HepG2 (cell line): ENCODE measurements at regions not wholly inside any gene's neighbourhood (a gene's known extent, or its start where the extent isn't known, plus 50 kb on each side); places are given as distances from the start of the nearest gene placed in this dataset.

ENCODE experiments used
- ATAC-seq: fragments of 200-7000 bp; cut with Tn5 transposase; 3 replicates; pipeline ENCODE4 v1.9.1; 2020; ENCODE audit warnings: mild to moderate bottlenecking, moderate library complexity
- BruUV-seq: library from RNA; stranded (reverse); fragments of 400-500 nt; replicated peaks from 2 replicates; lab custom pipeline; 2021; lab: Mats Ljungman, UMichigan
- CTCF ChIA-PET: fragments of 300-600 bp; formaldehyde crosslinking; extraction: SDS; loops from one replicate; lab custom pipeline; 2021; ENCODE audit warnings: low total read pairs, inconsistent platforms, low intra/inter-chr PET ratio; lab: Yijun Ruan, JAX
- POLR2A ChIA-PET: fragments of 350-600 bp; sonication (Branson Sonifier 250); formaldehyde crosslinking; loops from one replicate; lab custom pipeline; 2020; ENCODE audit warnings: antibody characterized with exemption, inconsistent platforms; lab: Yijun Ruan, JAX
- DNase-seq: peaks from one replicate; pipeline ENCODE4 v3.0.0-alpha.2; 2015; ENCODE audit warnings: low spot score
- FAIRE-seq: peaks from 3 replicates; lab custom pipeline; 2011; peaks lifted over from hg19 to GRCh38; lab: Jason Lieb, UNC
- H2AFZ ChIP-seq: one replicate; pipeline ENCODE4 v1.6.1; 2011; ENCODE audit warnings: low read length, inconsistent platforms
- H3K27ac ChIP-seq: fragments of 300-600 bp; 3 replicates; pipeline ENCODE4 v1.8.0; 2011; ENCODE audit warnings: mixed run types, mild to moderate bottlenecking, mixed read lengths, low read length, inconsistent platforms; ENCODE audit not compliant: insufficient read depth; ENCODE audit errors: extremely low read length
- H3K27me3 ChIP-seq, 2 experiments: fragments of 200-600 bp in 1 of 2; 2 replicates in 1 of 2; 3 replicates in 1 of 2; pipeline versions ENCODE4 v1.6.0 to v1.8.0; 2011; ENCODE audit warnings: low read length in 2 of 2, mild to moderate bottlenecking in 2 of 2, moderate library complexity in 2 of 2, inconsistent platforms in 1 of 2; ENCODE audit not compliant: insufficient read depth in 2 of 2, control insufficient read depth in 1 of 2
- H3K36me3 ChIP-seq, 2 experiments: fragments of 200-600 bp in 1 of 2; replicated peaks in 1 of 2; 2 replicates in 1 of 2; 3 replicates in 1 of 2; pipeline versions ENCODE4 v1.5.1 to v1.8.0; 2011; ENCODE audit warnings: low read length in 2 of 2, inconsistent platforms in 1 of 2; ENCODE audit not compliant: insufficient read depth in 2 of 2, control insufficient read depth in 1 of 2
- H3K4me1 ChIP-seq: 2 replicates; pipeline ENCODE4 v1.5.1; 2012; ENCODE audit warnings: low read length, inconsistent platforms; ENCODE audit not compliant: insufficient read depth
- H3K4me2 ChIP-seq: 2 replicates; pipeline ENCODE4 v1.6.0; 2011; ENCODE audit warnings: low read depth, low read length, inconsistent platforms
- H3K4me3 ChIP-seq, 3 experiments: fragments of 200-600 bp in 1 of 3; sonication (generic), shearing (Covaris generic) in 1 of 3; replicated peaks in 1 of 3; 2 replicates each; pipeline ENCODE4 v1.5.1; 2011 to 2016; ENCODE audit warnings: low read length in 3 of 3, inconsistent platforms in 2 of 3, low read depth in 2 of 3, mild to moderate bottlenecking in 2 of 3, control low read depth in 1 of 3, mixed read lengths in 1 of 3; ENCODE audit not compliant: insufficient read depth in 1 of 3
- H3K79me2 ChIP-seq: one replicate; pipeline ENCODE4 v1.6.1; 2011; ENCODE audit warnings: low read length, inconsistent platforms; ENCODE audit not compliant: insufficient read depth
- H3K9ac ChIP-seq: 2 replicates; pipeline ENCODE4 v1.6.0; 2011; ENCODE audit warnings: mild to moderate bottlenecking, low read depth, low read length, inconsistent platforms; ENCODE audit not compliant: insufficient read depth
- H3K9me3 ChIP-seq: 2 replicates; pipeline ENCODE4 v1.5.1; 2012; ENCODE audit warnings: mild to moderate bottlenecking, low read length
- H4K20me1 ChIP-seq: 2 replicates; pipeline ENCODE4 v1.6.0; 2011; ENCODE audit warnings: inconsistent platforms, mild to moderate bottlenecking, low read length, moderate library complexity; ENCODE audit not compliant: insufficient read depth
- AFF4 ChIP-seq: sonication (generic); formaldehyde crosslinking; IDR thresholded peaks from 2 replicates; pipeline ENCODE4 v1.4.0; 2020; ENCODE audit warnings: missing genetic modification reagents
- CAMTA2 ChIP-seq: sonication (generic); formaldehyde crosslinking; IDR thresholded peaks from 2 replicates; pipeline ENCODE4 v1.4.0; 2020; ENCODE audit warnings: mild to moderate bottlenecking, missing genetic modification reagents, borderline replicate concordance
- DMTF1 ChIP-seq: sonication (generic); formaldehyde crosslinking; IDR thresholded peaks from 2 replicates; pipeline ENCODE4 v1.4.0; 2020; ENCODE audit warnings: mild to moderate bottlenecking, missing genetic modification reagents
- FOXA3 ChIP-seq: IDR thresholded peaks from 2 replicates; pipeline ENCODE4 v1.6.1; 2016; ENCODE audit warnings: missing genetic modification reagents, missing compliant biosample characterization
- KMT2B ChIP-seq: IDR thresholded peaks from 2 replicates; pipeline ENCODE4 v1.6.1; 2016; ENCODE audit warnings: missing genetic modification reagents, missing compliant biosample characterization
- MAFG ChIP-seq: sonication (generic); formaldehyde crosslinking; IDR thresholded peaks from 2 replicates; pipeline ENCODE4 v1.5.1; 2020; ENCODE audit warnings: mild to moderate bottlenecking, missing genetic modification reagents
- MAX ChIP-seq: IDR thresholded peaks from 2 replicates; pipeline ENCODE4 v1.6.1; 2012; ENCODE audit warnings: inconsistent platforms
- RBM22 ChIP-seq: fragments of 200-400 bp; formaldehyde crosslinking; optimal IDR thresholded peaks from 2 replicates; pipeline ENCODE3; 2017; ENCODE audit warnings: mild to moderate bottlenecking, low read length, moderate library complexity
- RXRA ChIP-seq: sonication (generic); formaldehyde crosslinking; IDR thresholded peaks from 2 replicates; pipeline ENCODE4 v1.5.1; 2020; ENCODE audit warnings: missing genetic modification reagents
- THAP7 ChIP-seq: sonication (generic); formaldehyde crosslinking; IDR thresholded peaks from 2 replicates; pipeline ENCODE4 v1.8.1; 2023; ENCODE audit warnings: mild to moderate bottlenecking, missing genetic modification reagents
- ZNF224 ChIP-seq: sonication (generic); formaldehyde crosslinking; IDR thresholded peaks from 2 replicates; pipeline ENCODE4 v1.5.0; 2020; ENCODE audit warnings: mild to moderate bottlenecking, missing genetic modification reagents
- ZNF350 ChIP-seq: sonication (generic); formaldehyde crosslinking; IDR thresholded peaks from 2 replicates; pipeline ENCODE4 v1.4.0; 2020; ENCODE audit warnings: mild to moderate bottlenecking, low read depth, missing genetic modification reagents, borderline replicate concordance
- ZNF567 ChIP-seq: sonication (generic); formaldehyde crosslinking; IDR thresholded peaks from 2 replicates; pipeline ENCODE4 v1.8.1; 2023; ENCODE audit warnings: mild to moderate bottlenecking, missing genetic modification reagents, borderline replicate concordance
- ZNF576 ChIP-seq: sonication (generic); formaldehyde crosslinking; IDR thresholded peaks from 2 replicates; pipeline ENCODE4 v1.4.0; 2020; ENCODE audit warnings: mild to moderate bottlenecking, missing genetic modification reagents
- ZSCAN22 ChIP-seq: sonication (generic); formaldehyde crosslinking; IDR thresholded peaks from 2 replicates; pipeline ENCODE4 v1.4.0; 2020; ENCODE audit warnings: mild to moderate bottlenecking, missing genetic modification reagents
- WGBS: methylation state at CpG from one replicate; pipeline ENCODE4 v1.1.6; 2017; ENCODE audit warnings: low lambda C conversion rate; 5-methylcytosine and 5-hydroxymethylcytosine counted together
- in situ Hi-C: cut with HindIII; loops from 2 replicates; pipeline ENCODE4 v1.10.0; 2017; ENCODE audit warnings: low pct_unique_long_range_greater_than_20kb; ENCODE audit not compliant: extremely low pct_ligation_motif_present
- intact Hi-C: fragments of 100-400 bp; cut with micrococcal nuclease; formaldehyde crosslinking; loops from one replicate; pipeline ENCODE4 v1.10.0; 2022; ENCODE audit not compliant: unreplicated experiment

GRCh38 chr5:88029011-88029410 is 239.6 kb downstream of the TMEM161B start (continued):
- TF ChIP-seq ZNF567 (CRISPR knock-in tag) (no peak), RBM22 (no peak), ZNF350 (CRISPR knock-in tag) (no peak), ZNF576 (CRISPR knock-in tag) (no peak), ZSCAN22 (CRISPR knock-in tag) (no peak)

- DNase-seq (no peak), ATAC-seq (peak; percentile 40; the same call in 1 of the 3 replicates), FAIRE-seq (no peak)
- H3K27ac ChIP-seq = no peak overlapping the region
- no peak overlapping the region for H3K9ac ChIP-seq
- ChIA-PET CTCF (no interaction called here), POLR2A (no interaction called here)
- intact Hi-C loops (no loop called here), in situ Hi-C loops (no loop called here)
- H2AFZ ChIP-seq = no peak overlapping the region
- no peak for TF ChIP-seq CAMTA2 (CRISPR knock-in tag)
- TF ChIP-seq MAFG (CRISPR knock-in tag) = no peak
- TF ChIP-seq AFF4 (CRISPR knock-in tag) = no peak
- TF ChIP-seq DMTF1 (CRISPR knock-in tag) = no peak
- no peak for TF ChIP-seq THAP7
- no peak for TF ChIP-seq MAX
- no peak for TF ChIP-seq FOXA3 (CRISPR knock-in tag)
- TF ChIP-seq ZNF224 (CRISPR knock-in tag) = no peak
- TF ChIP-seq RXRA (CRISPR knock-in tag) = no peak
- TF ChIP-seq KMT2B (CRISPR knock-in tag) = no peak
- H3K4me1 ChIP-seq = no peaks in the 10 kb centered on the region
- H3K4me2 ChIP-seq = no peak overlapping the region
- H3K27me3 ChIP-seq = no peaks in the 10 kb centered on the region
- no peak overlapping the region for H3K4me3 ChIP-seq
- H4K20me1 ChIP-seq = no peaks in the 10 kb centered on the region
- no peaks in the 10 kb centered on the region for H3K36me3 ChIP-seq
- 31% methylated on average over 5 of the region's 5 CpGs for WGBS
- H3K79me2 ChIP-seq = no peaks in the 10 kb centered on the region
- no peaks in the 10 kb centered on the region for H3K9me3 ChIP-seq
- no TSS peak for BruUV-seq
Observed at GRCh38 chr5:88021141-88021540, 247.5 kb downstream of the TMEM161B start.
